Esophagus mucosa (tissue), 1 donor: ENCODE measurements at regions not wholly inside any gene's neighbourhood (a gene's known extent, or its start where the extent isn't known, plus 50 kb on each side); places are given as distances from the start of the nearest gene placed in this dataset.
"Not testable (repeated sequence)": the region's sequence is repeated elsewhere in the genome, so short reads cannot be mapped to it uniquely, and the experiment has no call there.

Experiments
- ATAC-seq: fragments of 200-7000 bp; cut with Tn5 transposase; one replicate; pipeline ENCODE4 v1.9.1; 2020
- donor health status: DM: yes; HTN: yes; CAD: no.

- not testable (repeated sequence) for ATAC-seq
Observed at GRCh38 chr1:149157409-149157808, 54.1 kb upstream of the NBPF9 start.

- ATAC-seq = not testable (repeated sequence)
Observed at GRCh38 chr1:149158308-149158707, 55.0 kb upstream of the NBPF9 start.

GRCh38 chr1:149163063-149163444, 59.7 kb upstream of the NBPF9 start:
- peak; percentile 99 for ATAC-seq

- not testable (repeated sequence) for ATAC-seq
Observed at GRCh38 chr1:149174765-149175164, 71.4 kb upstream of the NBPF9 start.

- ATAC-seq = not testable (repeated sequence)
Observed at GRCh38 chr1:149175812-149176211, 72.5 kb upstream of the NBPF9 start.

GRCh38 chr1:149176453-149177316, 73.3 kb upstream of the NBPF9 start:
- ATAC-seq = not testable (repeated sequence)

GRCh38 chr1:149190742-149191141, 87.4 kb upstream of the NBPF9 start:
- ATAC-seq = not testable (repeated sequence)

- not testable (repeated sequence) for ATAC-seq
Observed at GRCh38 chr1:149196651-149197050, 93.3 kb upstream of the NBPF9 start.

GRCh38 chr1:149200567-149200966, 97.2 kb upstream of the NBPF9 start:
- not testable (repeated sequence) for ATAC-seq

GRCh38 chr1:149202283-149202682, 98.9 kb upstream of the NBPF9 start:
- not testable (repeated sequence) for ATAC-seq

- not testable (repeated sequence) for ATAC-seq
Observed at GRCh38 chr1:149204396-149204795, 101.0 kb upstream of the NBPF9 start.

- ATAC-seq = not testable (repeated sequence)
Observed at GRCh38 chr1:149208836-149209235, 105.5 kb upstream of the NBPF9 start.

- not testable (repeated sequence) for ATAC-seq
Observed at GRCh38 chr1:149211757-149212420, 108.5 kb upstream of the NBPF9 start.

GRCh38 chr1:149212946-149213345, 109.6 kb upstream of the NBPF9 start:
- peak; percentile 52 for ATAC-seq

GRCh38 chr1:149213673-149214072, 110.3 kb upstream of the NBPF9 start:
- ATAC-seq = not testable (repeated sequence)

- ATAC-seq = peak; percentile 29
Observed at GRCh38 chr1:149218080-149218988, 115.0 kb upstream of the NBPF9 start.

GRCh38 chr1:149219539-149219938, 116.2 kb upstream of the NBPF9 start:
- not testable (repeated sequence) for ATAC-seq

GRCh38 chr1:149220463-149221074, 117.2 kb upstream of the NBPF9 start:
- ATAC-seq = not testable (repeated sequence)

- ATAC-seq = not testable (repeated sequence)
Observed at GRCh38 chr1:149227933-149228665, 124.7 kb upstream of the NBPF9 start.

- peak; percentile 100 for ATAC-seq
Observed at GRCh38 chr1:149228672-149229585, 125.6 kb upstream of the NBPF9 start.
